CD4-positive, alpha-beta T cell (primary cell): ENCODE measurements at regions not wholly inside any gene's neighbourhood (a gene's known extent, or its start where the extent isn't known, plus 50 kb on each side); places are given as distances from the start of the nearest gene placed in this dataset.

Experiments
- ATAC-seq: fragments of 200-7000 bp; cut with Tn5 transposase; one replicate; pipeline ENCODE4 v1.10.0; 2022; ENCODE audit warnings: mild to moderate bottlenecking; ENCODE audit not compliant: poor library complexity
- CTCF ChIA-PET: fragments of 350-600 bp; sonication (Branson Sonifier 250); formaldehyde crosslinking; loops from one replicate; lab custom pipeline; 2021; ENCODE audit warnings: antibody characterized with exemption, inconsistent platforms; lab: Charles Lee
- POLR2A ChIA-PET: fragments of 350-600 bp; sonication (Branson Sonifier 250); formaldehyde crosslinking; loops from one replicate; lab custom pipeline; 2021; ENCODE audit warnings: antibody characterized with exemption, inconsistent platforms; lab: Charles Lee
- DNase-seq, 14 experiments: peaks; one replicate each; pipeline ENCODE4 v3.0.0-alpha.2; 2013 to 2020; ENCODE audit warnings: mixed read lengths in 2 of 14
- H3K27ac ChIP-seq, 2 donors: one replicate each; pipeline versions ENCODE4 v1.5.1 to v1.7.0; 2013; ENCODE audit warnings: low read length in 2 of 2, low read depth in 1 of 2, mild to moderate bottlenecking in 1 of 2
- H3K27me3 ChIP-seq, 2 experiments: 1 replicate in 1 of 2; 2 replicates in 1 of 2; pipeline versions ENCODE4 v1.6.1 to v1.7.0; 2013; ENCODE audit warnings: low read length in 2 of 2, control low read depth in 1 of 2, mild to moderate bottlenecking in 1 of 2, moderate library complexity in 1 of 2; ENCODE audit not compliant: insufficient read depth in 2 of 2, control insufficient read depth in 1 of 2
- H3K36me3 ChIP-seq: one replicate; pipeline ENCODE4 v1.6.1; 2013; ENCODE audit warnings: low read length, control low read depth; ENCODE audit not compliant: insufficient read depth
- H3K4me1 ChIP-seq: one replicate; pipeline ENCODE4 v1.6.1; 2013; ENCODE audit warnings: low read length, control low read depth; ENCODE audit not compliant: insufficient read depth
- H3K4me3 ChIP-seq: one replicate; pipeline ENCODE4 v1.5.1; 2013; ENCODE audit warnings: mild to moderate bottlenecking, low read length, moderate library complexity
- H3K9me3 ChIP-seq, 2 experiments: 1 replicate in 1 of 2; 2 replicates in 1 of 2; pipeline versions ENCODE4 v1.6.1 to v1.7.0; 2013; ENCODE audit warnings: low read length in 2 of 2, mild to moderate bottlenecking in 2 of 2, control low read depth in 1 of 2, moderate library complexity in 1 of 2; ENCODE audit not compliant: control insufficient read depth in 1 of 2, insufficient read depth in 1 of 2
- H3K27ac Mint-ChIP-seq: one replicate; pipeline ENCODE4 v1.8.0; 2020; ENCODE audit warnings: mixed read lengths
- H3K27me3 Mint-ChIP-seq: one replicate; pipeline ENCODE4 v1.8.0; 2021; ENCODE audit warnings: mixed read lengths
- H3K36me3 Mint-ChIP-seq: one replicate; pipeline ENCODE4 v1.8.0; 2021; ENCODE audit warnings: low read depth, mixed read lengths
- H3K4me1 Mint-ChIP-seq: one replicate; pipeline ENCODE4 v1.8.0; 2021; ENCODE audit warnings: low read depth, mixed read lengths
- H3K4me3 Mint-ChIP-seq: one replicate; pipeline ENCODE4 v1.8.0; 2020; ENCODE audit warnings: mild to moderate bottlenecking, mixed read lengths
- H3K9me3 Mint-ChIP-seq: one replicate; pipeline ENCODE4 v1.8.0; 2020; ENCODE audit warnings: mixed read lengths
- CTCF ChIP-seq: fragments of 200-600 bp; IDR thresholded peaks from one replicate; pipeline ENCODE4 v1.8.0; 2022; ENCODE audit warnings: antibody characterized with exemption, mild to moderate bottlenecking
- intact Hi-C, 2 experiments: fragments of 100-400 bp; cut with DNase I in 1 of 2; cut with micrococcal nuclease in 1 of 2; formaldehyde crosslinking; loops; one replicate each; pipeline versions ENCODE4 v1.15.1 to v1.9.0; 2023 to 2025; cut with DNase I, micrococcal nuclease

GRCh38 chr18:38402509-38402908 lies 836.9 kb upstream of the CELF4 start:
- no peaks in the 10 kb centered on the region for H3K4me1 ChIP-seq
- Mint-ChIP-seq H3K4me1 (no peaks in the 10 kb centered on the region), H3K4me3 (no peak overlapping the region), H3K27ac (no peak overlapping the region), H3K36me3 (no peaks in the 10 kb centered on the region), H3K27me3 (no peaks in the 10 kb centered on the region), H3K9me3 (no peaks in the 10 kb centered on the region)
- DNase-seq (no peak), ATAC-seq (no peak)
- CTCF ChIA-PET, result no interaction called here
- TF ChIP-seq CTCF, result no peak
- H3K36me3 ChIP-seq, result no peaks in the 10 kb centered on the region
- POLR2A ChIA-PET, result no interaction called here
- H3K27ac ChIP-seq, result no peak overlapping the region
- H3K9me3 ChIP-seq, result no peaks in the 10 kb centered on the region
- no peak overlapping the region for H3K4me3 ChIP-seq
- H3K27me3 ChIP-seq, result no peaks in the 10 kb centered on the region
- intact Hi-C loops, result no loop called here

GRCh38 chr18:38397094-38397493 lies 831.5 kb upstream of the CELF4 start:
- intact Hi-C loops, result loop anchor here in 1 of 2 experiments (10.0 kb wide), 1 partner anchor 62 kb away; no protein-coding TSS in a partner anchor
- no peak overlapping the region for H3K27ac Mint-ChIP-seq
- POLR2A ChIA-PET, result no interaction called here
- H3K27ac ChIP-seq, result no peak overlapping the region
- TF ChIP-seq CTCF, result no peak
- no peaks in the 10 kb centered on the region for H3K4me1 Mint-ChIP-seq
- ATAC-seq (no peak), DNase-seq (no peak)
- no peak overlapping the region for H3K4me3 Mint-ChIP-seq
- no peak overlapping the region for H3K4me3 ChIP-seq
- H3K4me1 ChIP-seq, result no peaks in the 10 kb centered on the region
- H3K27me3 ChIP-seq, result no peaks in the 10 kb centered on the region
- peaks cover 2% of the 10 kb centered on the region for H3K9me3 Mint-ChIP-seq
- peaks cover 0 to 7% of the 10 kb centered on the region in 2 experiments for H3K9me3 ChIP-seq
- no peaks in the 10 kb centered on the region for H3K36me3 ChIP-seq
- no peaks in the 10 kb centered on the region for H3K27me3 Mint-ChIP-seq
- CTCF ChIA-PET, result no interaction called here
- no peaks in the 10 kb centered on the region for H3K36me3 Mint-ChIP-seq

GRCh38 chr18:38386146-38386545 lies 820.5 kb upstream of the CELF4 start:
- no peaks in the 10 kb centered on the region for H3K4me1 Mint-ChIP-seq
- CTCF ChIA-PET, result no interaction called here
- no peaks in the 10 kb centered on the region for H3K36me3 Mint-ChIP-seq
- no peak overlapping the region for H3K4me3 Mint-ChIP-seq
- Histone ChIP-seq H3K36me3 (no peaks in the 10 kb centered on the region), H3K9me3 (no peaks in the 10 kb centered on the region), H3K27ac (no peak overlapping the region), H3K27me3 (no peaks in the 10 kb centered on the region), H3K4me3 (no peak overlapping the region), H3K4me1 (no peaks in the 10 kb centered on the region)
- TF ChIP-seq CTCF, result no peak
- no peaks in the 10 kb centered on the region for H3K9me3 Mint-ChIP-seq
- POLR2A ChIA-PET, result no interaction called here
- intact Hi-C loops, result no loop called here
- ATAC-seq, result no peak
- no peak for DNase-seq
- H3K27me3 Mint-ChIP-seq, result no peaks in the 10 kb centered on the region
- H3K27ac Mint-ChIP-seq, result no peak overlapping the region
